ENCODE measurements at regions not wholly inside any gene's neighbourhood (a gene's known extent, or its start where the extent isn't known, plus 50 kb on each side); places are given as distances from the start of the nearest gene placed in this dataset.

GRCh38 chr5:15191012-15191411, 309.0 kb upstream of the FBXL7 start:
- H3K36me3 ChIP-seq (ENCODE audit: low read depth, missing control alignments), result no peaks in the 10 kb centered on the region
- intact Hi-C loops (cut with DNase I; ENCODE audit: low total_unique reads), result no loop called here
- WGBS, 2 donors, result 76 to 86% methylated on average over 2 of the region's 2 CpGs
- TF ChIP-seq POLR2A (IDR thresholded peaks at IDR 0.05), result no peak
- no peak for TF ChIP-seq CTCF (IDR thresholded peaks at IDR 0.05)
- H3K27ac ChIP-seq, result no peak overlapping the region
- no peak for DNase-seq
- no peaks in the 10 kb centered on the region for H3K9me3 ChIP-seq
- no peaks in the 10 kb centered on the region for H3K4me1 ChIP-seq
- H3K4me3 ChIP-seq, result no peak overlapping the region
- H3K27me3 ChIP-seq, result no peaks in the 10 kb centered on the region

GRCh38 chr5:15183520-15183919, 311.9 kb upstream of the ANKH start:
- intact Hi-C loops (cut with DNase I; ENCODE audit: low total_unique reads), result no loop called here
- no peaks in the 10 kb centered on the region for H3K4me1 ChIP-seq

GRCh38 chr5:15170173-15170572, 298.6 kb upstream of the ANKH start:
- TF ChIP-seq CTCF (IDR thresholded peaks at IDR 0.05) (no peak), POLR2A (IDR thresholded peaks at IDR 0.05) (no peak)
- no peak overlapping the region for H3K4me3 ChIP-seq
- no peak overlapping the region for H3K27ac ChIP-seq
- H3K27me3 ChIP-seq, result no peaks in the 10 kb centered on the region
- 93 to 100% methylated on average over 1 of the region's 1 CpG for WGBS, 2 donors
- H3K4me1 ChIP-seq, result no peaks in the 10 kb centered on the region
- no peaks in the 10 kb centered on the region for H3K9me3 ChIP-seq
- no peaks in the 10 kb centered on the region for H3K36me3 ChIP-seq (ENCODE audit: low read depth, missing control alignments)
- intact Hi-C loops (cut with DNase I; ENCODE audit: low total_unique reads), result no loop called here
- no peak for DNase-seq

More at GRCh38 chr5:15183520-15183919, 311.9 kb upstream of the ANKH start:
- Histone ChIP-seq H3K4me3 (no peak overlapping the region), H3K36me3 (ENCODE audit: low read depth, missing control alignments) (no peaks in the 10 kb centered on the region), H3K27ac (no peak overlapping the region), H3K9me3 (no peaks in the 10 kb centered on the region), H3K27me3 (no peaks in the 10 kb centered on the region)
- WGBS, 2 donors, result 76 to 86% methylated on average over 1 of the region's 1 CpG
- TF ChIP-seq CTCF (IDR thresholded peaks at IDR 0.05) (peak in 1 of 3 experiments; percentile 2), POLR2A (IDR thresholded peaks at IDR 0.05) (no peak)
- DNase-seq, result no peak

- Histone ChIP-seq H3K27me3 (no peaks in the 10 kb centered on the region), H3K27ac (no peak overlapping the region), H3K4me1 (no peaks in the 10 kb centered on the region), H3K9me3 (no peaks in the 10 kb centered on the region), H3K36me3 (ENCODE audit: low read depth, missing control alignments) (no peaks in the 10 kb centered on the region), H3K4me3 (no peak overlapping the region)
- intact Hi-C loops (cut with DNase I; ENCODE audit: low total_unique reads), result no loop called here
- no peak for TF ChIP-seq CTCF (IDR thresholded peaks at IDR 0.05)
- TF ChIP-seq POLR2A (IDR thresholded peaks at IDR 0.05), result no peak
- DNase-seq, result peak; percentile 48
- WGBS, 2 donors, result 56 to 66% methylated on average over 2 of the region's 2 CpGs
These were observed 296.8 kb upstream of the ANKH start for GRCh38 chr5:15168358-15168757.

GRCh38 chr5:15160091-15160490, 288.5 kb upstream of the ANKH start:
- H3K4me3 ChIP-seq, result no peak overlapping the region
- DNase-seq, result no peak
- no peaks in the 10 kb centered on the region for H3K4me1 ChIP-seq
- no peak overlapping the region for H3K27ac ChIP-seq
- no peaks in the 10 kb centered on the region for H3K36me3 ChIP-seq (ENCODE audit: low read depth, missing control alignments)
- TF ChIP-seq POLR2A (IDR thresholded peaks at IDR 0.05) (no peak), CTCF (IDR thresholded peaks at IDR 0.05) (no peak)
- H3K9me3 ChIP-seq, result no peaks in the 10 kb centered on the region
- WGBS, 2 donors, result 85 to 89% methylated on average over 2 of the region's 2 CpGs
- intact Hi-C loops (cut with DNase I; ENCODE audit: low total_unique reads), result no loop called here
- H3K27me3 ChIP-seq, result no peaks in the 10 kb centered on the region

Measured in testis (tissue), 2 donors.